DND-41 (cell line): ENCODE measurements at regions not wholly inside any gene's neighbourhood (a gene's known extent, or its start where the extent isn't known, plus 50 kb on each side); places are given as distances from the start of the nearest gene placed in this dataset.

Source experiments
- EZH2 ChIP-seq: IDR thresholded peaks from 3 replicates; pipeline ENCODE4 v1.6.1; 2012; ENCODE audit warnings: borderline replicate concordance, low read depth, mild to moderate bottlenecking, moderate library complexity, low read length, inconsistent platforms; ENCODE audit not compliant: severe bottlenecking
- TF ChIP-seq, protein P1 (sequence below): IDR thresholded peaks from 2 replicates; pipeline ENCODE4 v1.5.1; 2012; ENCODE audit warnings: borderline replicate concordance, low read length, moderate library complexity, mild to moderate bottlenecking; ENCODE audit not compliant: poor library complexity, severe bottlenecking; ENCODE audit errors: extremely low read depth

- TF ChIP-seq, protein P1, sequence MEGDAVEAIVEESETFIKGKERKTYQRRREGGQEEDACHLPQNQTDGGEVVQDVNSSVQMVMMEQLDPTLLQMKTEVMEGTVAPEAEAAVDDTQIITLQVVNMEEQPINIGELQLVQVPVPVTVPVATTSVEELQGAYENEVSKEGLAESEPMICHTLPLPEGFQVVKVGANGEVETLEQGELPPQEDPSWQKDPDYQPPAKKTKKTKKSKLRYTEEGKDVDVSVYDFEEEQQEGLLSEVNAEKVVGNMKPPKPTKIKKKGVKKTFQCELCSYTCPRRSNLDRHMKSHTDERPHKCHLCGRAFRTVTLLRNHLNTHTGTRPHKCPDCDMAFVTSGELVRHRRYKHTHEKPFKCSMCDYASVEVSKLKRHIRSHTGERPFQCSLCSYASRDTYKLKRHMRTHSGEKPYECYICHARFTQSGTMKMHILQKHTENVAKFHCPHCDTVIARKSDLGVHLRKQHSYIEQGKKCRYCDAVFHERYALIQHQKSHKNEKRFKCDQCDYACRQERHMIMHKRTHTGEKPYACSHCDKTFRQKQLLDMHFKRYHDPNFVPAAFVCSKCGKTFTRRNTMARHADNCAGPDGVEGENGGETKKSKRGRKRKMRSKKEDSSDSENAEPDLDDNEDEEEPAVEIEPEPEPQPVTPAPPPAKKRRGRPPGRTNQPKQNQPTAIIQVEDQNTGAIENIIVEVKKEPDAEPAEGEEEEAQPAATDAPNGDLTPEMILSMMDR: no peak
- TF ChIP-seq EZH2: no peak
Observed at GRCh38 chr6:149135809-149136208, 181.7 kb upstream of the TAB2 start.
